Stimulated activated CD4-positive, alpha-beta T cell treated with anti-CD3 and anti-CD28 coated beads, Interleukin-4, amount 100 ng/mL, for 48 hours (primary cell): ENCODE measurements at regions not wholly inside any gene's neighbourhood (a gene's known extent, or its start where the extent isn't known, plus 50 kb on each side); places are given as distances from the start of the nearest gene placed in this dataset.
"Not testable (repeated sequence)": the region's sequence is repeated elsewhere in the genome, so short reads cannot be mapped to it uniquely, and the experiment has no call there.

Source experiments
- DNase-seq, 2 donors: peaks; one replicate each; pipeline ENCODE4 v3.0.0-alpha.2; 2020; ENCODE audit warnings: low read depth in 2 of 2

- no peak for DNase-seq
Measured at GRCh38 chr4:177802661-177803060, 360.4 kb upstream of the AGA start.

GRCh38 chr4:177803151-177803550 is 360.9 kb upstream of the AGA start:
- no peak for DNase-seq

- DNase-seq, result no peak
Measured at GRCh38 chr4:177809791-177810190, 367.6 kb upstream of the AGA start.

GRCh38 chr4:177810220-177810619 is 368.0 kb upstream of the AGA start:
- DNase-seq, result no peak

GRCh38 chr4:177818392-177818791 is 376.2 kb upstream of the AGA start:
- DNase-seq, result not testable (repeated sequence)

GRCh38 chr4:177826973-177827372 is 384.7 kb upstream of the AGA start:
- no peak for DNase-seq

GRCh38 chr4:177841258-177841657 is 399.0 kb upstream of the AGA start:
- DNase-seq, result no peak

GRCh38 chr4:177853229-177853628 is 411.0 kb upstream of the AGA start:
- no peak for DNase-seq

GRCh38 chr4:177855507-177856197 is 413.4 kb upstream of the AGA start:
- no peak for DNase-seq

GRCh38 chr4:177860171-177860570 is 417.9 kb upstream of the AGA start:
- DNase-seq, result no peak

- no peak for DNase-seq
Measured at GRCh38 chr4:177861551-177862094, 419.4 kb upstream of the AGA start.

- no peak for DNase-seq
Measured at GRCh38 chr4:177862541-177863176, 420.4 kb upstream of the AGA start.

- DNase-seq, result no peak
Measured at GRCh38 chr4:177879851-177880250, 437.6 kb upstream of the AGA start.

GRCh38 chr4:177895136-177895535 is 452.9 kb upstream of the AGA start:
- DNase-seq, result no peak

- DNase-seq, result no peak
Measured at GRCh38 chr4:177901786-177902185, 459.5 kb upstream of the AGA start.

- no peak for DNase-seq
Measured at GRCh38 chr4:177902386-177902785, 460.1 kb upstream of the AGA start.

- DNase-seq, result no peak
Measured at GRCh38 chr4:177907736-177908424, 465.6 kb upstream of the AGA start.

- DNase-seq, result no peak
Measured at GRCh38 chr4:177921715-177922114, 479.5 kb upstream of the AGA start.

- no peak for DNase-seq
Measured at GRCh38 chr4:177923888-177924287, 481.7 kb upstream of the AGA start.

- DNase-seq, result no peak
Measured at GRCh38 chr4:177937041-177937440, 494.8 kb upstream of the AGA start.

GRCh38 chr4:177938226-177938625 is 496.0 kb upstream of the AGA start:
- DNase-seq, result no peak

- no peak for DNase-seq
Measured at GRCh38 chr4:177945268-177945667, 503.0 kb upstream of the AGA start.

GRCh38 chr4:177947607-177948006 is 505.4 kb upstream of the AGA start:
- no peak for DNase-seq
